Stimulated activated CD4-positive, alpha-beta T cell treated with anti-CD3 and anti-CD28 coated beads, Interleukin-1b, Interleukin-23, amount 100 ng/mL, for 4 hours (primary cell): ENCODE measurements at regions not wholly inside any gene's neighbourhood (a gene's known extent, or its start where the extent isn't known, plus 50 kb on each side); places are given as distances from the start of the nearest gene placed in this dataset.

Experiments
- DNase-seq, 2 donors: peaks; one replicate each; pipeline ENCODE4 v3.0.0-alpha.2; 2020; ENCODE audit warnings: low read depth in 2 of 2

- DNase-seq, result no peak
Measured at GRCh38 chr14:101368629-101369028, 192.7 kb upstream of the DIO3 start.

DNA sequence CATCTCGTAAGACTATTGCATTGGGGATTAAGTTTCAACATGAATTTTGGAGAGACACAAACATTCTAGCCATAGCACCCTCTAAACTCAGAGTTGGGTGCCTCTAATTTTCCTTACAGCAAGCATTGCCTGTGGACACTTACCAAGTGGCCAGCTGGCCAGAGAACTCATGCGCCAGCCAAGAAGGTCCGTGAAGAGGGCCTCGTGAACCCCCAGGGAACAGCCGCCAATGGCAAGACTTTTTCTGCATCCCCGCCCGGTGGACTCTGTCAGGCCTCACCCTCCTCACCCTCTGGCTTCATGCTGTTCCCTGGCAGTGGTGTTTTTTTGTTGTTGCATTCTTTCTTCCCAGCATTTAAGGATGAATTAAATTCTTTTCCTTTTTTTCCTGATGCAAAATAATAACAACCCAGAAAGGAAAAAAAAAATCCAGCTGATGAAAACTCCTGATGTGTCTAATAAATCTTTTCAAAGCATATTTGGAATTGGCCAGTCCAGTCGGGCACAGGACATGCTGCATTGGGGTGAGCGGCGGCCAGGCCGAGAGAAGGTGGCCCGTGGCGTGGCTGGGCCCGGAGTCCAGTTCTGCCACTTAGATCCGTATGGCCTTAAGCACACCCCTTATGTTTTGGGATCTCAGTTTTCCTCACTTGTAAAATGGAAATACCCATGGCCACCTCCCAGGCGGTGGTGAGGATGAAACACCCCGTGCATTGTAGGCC, 191.9 kb upstream of the DIO3 start:
- DNase-seq, result no peak

DNA sequence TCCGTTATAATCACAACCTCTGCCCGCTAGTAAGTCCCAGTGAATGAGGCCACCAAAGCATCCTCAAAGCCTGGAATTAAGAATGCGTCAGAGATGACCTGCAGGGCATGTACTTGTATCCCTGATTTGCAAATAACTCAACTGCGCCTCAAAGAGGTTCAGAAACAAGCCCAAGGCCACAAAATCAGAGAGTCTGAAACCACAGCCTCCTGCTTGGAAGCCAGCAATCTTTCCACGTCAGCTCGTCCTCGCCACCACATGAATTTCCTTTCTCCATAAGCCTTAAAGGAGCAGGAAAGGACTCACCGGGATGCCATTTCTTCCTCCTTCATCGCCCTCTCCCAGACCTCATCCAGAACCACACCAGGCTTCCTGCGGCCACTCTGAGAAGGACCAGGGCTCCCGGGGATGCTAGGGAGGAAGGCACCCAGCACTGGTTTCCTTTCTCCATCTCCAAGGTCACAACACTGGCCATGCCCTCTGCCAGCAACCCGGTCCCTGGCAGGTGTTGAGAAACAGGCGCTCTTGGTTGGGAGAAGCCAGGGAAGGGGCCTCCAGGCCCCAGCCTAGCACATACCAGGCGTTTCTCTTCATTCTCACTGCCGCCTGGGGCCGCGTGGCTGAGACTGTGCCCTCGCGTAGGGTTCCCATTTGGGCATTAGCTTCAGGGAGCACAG, 191.2 kb upstream of the DIO3 start:
- DNase-seq, result no peak

- no peak for DNase-seq
Measured at GRCh38 chr14:101370593-101371569, 190.4 kb upstream of the DIO3 start.

GRCh38 chr14:101371799-101372793, 189.2 kb upstream of the DIO3 start:
- DNase-seq, result no peak

DNA sequence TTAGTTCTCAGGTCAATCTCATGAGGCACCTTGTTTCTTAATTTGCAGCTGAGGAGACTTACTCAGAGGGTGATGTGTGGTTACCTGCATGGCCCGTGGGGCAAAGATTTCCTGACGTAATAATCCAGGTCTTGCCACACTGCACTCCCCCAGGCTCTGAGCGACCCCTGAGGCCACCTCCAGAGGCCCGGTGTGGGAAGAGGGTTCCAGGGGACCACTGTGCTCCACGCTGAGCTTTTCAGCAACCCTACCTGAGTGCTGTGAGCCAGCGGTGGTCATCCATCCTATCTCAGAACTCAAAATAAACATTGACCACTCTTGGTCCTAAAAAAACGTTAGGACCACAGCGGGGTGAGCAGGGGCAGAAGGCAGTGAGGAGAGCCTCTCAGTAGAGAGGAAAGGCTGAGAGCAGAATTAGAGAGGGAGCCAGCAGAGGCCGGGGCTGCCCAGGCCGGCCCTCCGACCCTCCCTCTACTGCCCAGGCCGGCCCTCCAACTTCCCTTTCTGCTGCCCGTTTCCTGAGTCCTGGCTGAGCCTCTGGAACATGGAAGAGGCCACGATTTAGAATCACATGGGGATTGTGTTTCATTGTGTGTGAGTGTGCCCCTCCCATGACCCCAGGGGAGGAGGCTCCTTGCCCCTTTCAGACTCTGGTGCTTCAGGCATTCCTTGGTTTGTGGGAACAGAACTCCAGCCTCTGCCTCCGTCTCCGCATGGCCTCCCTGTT, 188.2 kb upstream of the DIO3 start:
- DNase-seq, result no peak

DNA sequence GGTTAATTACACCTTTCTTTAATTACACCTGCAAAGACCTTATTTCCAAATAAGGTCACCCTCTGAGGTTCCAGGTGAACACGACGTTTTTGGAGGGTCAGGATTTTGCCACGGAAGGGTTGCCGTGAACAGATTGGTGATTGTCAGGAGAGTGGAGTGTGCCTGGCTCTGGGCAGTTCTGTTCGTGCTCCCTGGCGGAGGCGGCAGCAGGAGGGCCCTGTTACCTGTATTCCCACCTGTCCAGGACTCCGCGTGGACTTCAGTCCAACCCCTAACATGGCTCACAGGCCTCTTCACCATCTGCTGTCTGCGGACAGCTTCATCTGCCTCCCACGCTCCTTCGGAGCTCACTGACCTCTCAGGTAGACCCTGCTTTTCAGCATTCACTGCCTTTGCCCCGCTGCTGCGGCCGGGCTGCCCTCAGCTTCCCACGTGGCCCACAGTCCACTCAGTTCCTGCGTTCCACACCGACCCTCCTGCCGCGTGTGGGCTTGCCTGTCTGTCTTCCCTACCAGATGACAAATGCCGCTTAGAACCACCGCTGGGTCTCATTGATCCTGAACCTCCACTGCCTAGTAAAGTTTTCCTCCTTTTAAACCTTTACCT, 187.5 kb upstream of the DIO3 start:
- no peak for DNase-seq

DNA sequence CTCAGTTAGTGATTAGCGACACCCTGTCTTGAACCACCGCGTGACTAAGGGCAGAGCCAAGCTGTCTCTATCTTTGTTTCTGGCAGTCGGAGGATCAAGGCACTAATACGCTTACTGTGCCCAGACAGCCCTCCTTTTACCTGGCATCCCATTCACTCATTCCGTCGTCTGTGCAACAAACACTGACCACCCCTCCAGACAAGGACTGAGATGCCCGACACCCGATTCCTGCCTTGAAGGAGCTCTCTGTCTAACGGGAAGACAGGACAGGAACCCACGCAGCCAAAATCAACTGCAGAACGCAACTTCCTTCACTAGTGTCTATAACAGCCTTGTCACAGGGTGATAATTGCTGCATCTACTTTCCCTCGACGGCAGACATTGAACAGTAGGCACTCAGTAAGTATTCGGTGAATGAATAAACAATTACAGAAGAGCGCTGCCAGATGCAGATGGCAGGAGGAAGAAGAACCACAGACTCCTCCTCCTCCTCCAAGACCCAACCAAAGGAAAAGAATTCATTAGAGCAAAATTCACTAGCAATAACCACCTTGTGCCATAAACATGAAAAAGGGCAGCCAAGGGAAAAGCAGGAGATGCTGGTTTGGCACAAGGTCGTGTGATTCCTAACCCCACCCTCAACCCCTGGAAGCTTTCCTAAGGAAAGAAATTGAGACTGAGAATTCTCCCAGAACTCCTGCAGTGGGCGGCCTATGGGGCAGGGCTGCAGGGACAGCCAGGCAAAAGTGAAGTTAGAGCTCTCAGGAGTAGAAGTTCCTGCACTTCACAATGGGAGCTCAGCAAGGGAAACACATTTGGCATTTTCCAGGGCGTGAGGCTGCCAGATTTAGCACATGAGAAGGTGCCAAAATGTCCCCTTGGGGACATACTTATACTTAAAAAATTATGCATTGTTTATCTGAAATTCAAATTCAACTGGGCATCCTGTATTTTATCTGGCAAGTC, 186.6 kb upstream of the DIO3 start:
- no peak for DNase-seq

- DNase-seq, result no peak
Measured at GRCh38 chr14:101377069-101377468, 184.2 kb upstream of the DIO3 start.

- DNase-seq, result no peak
Measured at GRCh38 chr14:101379842-101380241, 181.5 kb upstream of the DIO3 start.

DNA sequence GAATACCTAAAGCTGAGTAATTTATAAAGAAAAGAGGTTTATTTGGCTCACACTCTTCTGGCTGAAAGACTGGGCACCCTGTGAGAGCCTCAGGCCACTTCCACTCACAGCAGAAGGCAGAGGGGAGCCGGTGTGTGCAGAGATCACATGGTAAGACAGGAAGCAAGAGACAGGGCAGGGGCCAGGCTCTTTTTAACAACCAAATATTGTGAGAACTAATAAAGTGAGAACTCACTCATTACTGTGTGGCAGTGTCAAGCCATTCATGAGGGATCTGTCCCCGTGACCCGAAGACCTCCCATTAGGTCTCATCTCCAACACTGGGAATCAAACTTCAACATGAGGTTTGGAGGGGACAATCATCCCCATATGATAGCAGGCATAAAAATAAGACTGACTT, 180.8 kb upstream of the DIO3 start:
- no peak for DNase-seq

- no peak for DNase-seq
Measured at GRCh38 chr14:101380940-101381339, 180.4 kb upstream of the DIO3 start.

GRCh38 chr14:101383737-101384338, 177.5 kb upstream of the DIO3 start:
- no peak for DNase-seq

- DNase-seq, result no peak
Measured at GRCh38 chr14:101394374-101394773, 166.9 kb upstream of the DIO3 start.

DNA sequence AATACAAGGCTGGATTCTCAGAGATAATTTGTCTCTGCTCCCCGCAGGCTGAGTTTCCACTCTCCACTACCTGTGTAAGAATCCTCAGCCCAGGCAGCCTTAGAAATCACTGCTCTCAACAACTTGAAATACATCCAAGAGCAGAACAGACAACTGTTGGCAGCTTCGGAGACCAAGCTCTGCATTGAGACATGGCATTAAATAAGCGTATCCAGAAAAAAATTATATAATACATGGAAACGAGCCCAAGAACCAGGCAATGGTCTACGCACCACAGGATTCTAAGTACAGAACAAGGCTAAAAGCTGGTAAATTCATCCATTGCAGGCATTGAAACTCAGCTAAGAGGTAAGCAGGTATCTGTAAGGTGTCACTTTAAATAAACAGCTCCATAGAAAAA, 165.5 kb upstream of the DIO3 start:
- no peak for DNase-seq

DNA sequence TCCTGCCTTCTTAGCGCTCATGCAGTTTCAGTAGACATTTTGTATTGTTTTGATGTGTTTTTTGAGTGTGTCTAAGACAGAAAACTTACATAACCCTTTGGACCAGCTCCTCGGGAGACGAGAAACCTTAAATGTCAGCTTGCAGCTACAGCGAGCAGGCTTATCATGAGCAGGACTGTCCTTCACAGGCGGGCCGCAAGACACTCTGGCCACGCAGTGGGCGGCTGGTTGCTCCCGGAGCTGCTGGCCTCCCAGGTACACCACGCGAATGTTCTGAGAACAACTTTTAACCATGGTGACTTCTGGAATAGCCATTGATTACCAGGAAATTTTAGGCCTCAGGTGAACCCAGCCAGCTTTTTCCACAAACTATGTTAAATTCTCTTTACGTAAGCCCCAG, 164.1 kb upstream of the DIO3 start:
- no peak for DNase-seq

GRCh38 chr14:101398011-101398410, 163.3 kb upstream of the DIO3 start:
- DNase-seq, result no peak

DNA sequence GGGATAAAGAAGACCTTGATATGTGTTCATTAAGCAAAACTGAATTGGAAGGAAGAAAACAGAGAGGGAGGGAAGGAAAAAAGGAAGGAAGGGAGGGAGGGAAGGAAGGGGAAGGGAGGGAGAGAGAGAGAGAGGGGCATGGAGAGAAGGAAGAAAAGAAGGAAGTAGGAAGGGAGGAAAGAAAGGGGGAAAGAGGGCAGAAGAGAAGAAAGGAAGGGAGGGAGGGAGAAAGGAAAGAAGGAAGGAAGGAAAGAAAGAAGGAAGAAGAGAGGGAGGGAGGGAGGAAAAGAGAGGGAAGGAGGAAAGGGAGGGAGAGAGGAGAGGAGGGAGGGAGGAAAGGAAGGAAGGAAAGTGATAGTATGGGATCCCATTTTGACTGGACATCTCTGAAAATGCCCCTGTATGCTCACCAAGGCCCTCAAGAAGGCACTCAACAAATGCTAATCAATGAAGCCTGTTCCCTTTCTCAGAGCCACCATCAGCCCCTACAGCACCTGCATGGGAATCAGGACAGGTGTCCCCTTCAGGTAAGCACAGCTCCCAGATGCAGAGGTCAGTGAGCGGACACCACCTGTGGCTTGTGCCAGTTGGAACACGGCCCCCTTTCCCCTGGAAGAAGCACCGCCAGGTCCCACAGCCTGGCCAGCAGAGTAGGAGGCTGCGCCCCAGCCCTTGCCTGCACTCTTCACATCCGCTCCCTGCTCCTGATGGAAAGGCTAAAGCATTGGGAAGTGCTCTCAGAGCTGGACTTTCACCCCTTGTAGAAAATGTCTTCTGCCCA, 161.4 kb upstream of the DIO3 start:
- DNase-seq, result no peak
